HG03196 (cell line): ENCODE measurements at regions not wholly inside any gene's neighbourhood (a gene's known extent, or its start where the extent isn't known, plus 50 kb on each side); places are given as distances from the start of the nearest gene placed in this dataset.
A peak's percentile ranks its signal among the peaks of the same experiment; 100 is the strongest.

ENCODE experiments used
- ATAC-seq: cut with Tn5 transposase; IDR thresholded peaks from one replicate; pipeline ENCODE4 v1.9.1; 2021; ENCODE audit not compliant: unreplicated experiment

- ATAC-seq, result no peak
These were observed 210.0 kb upstream of the FOXD3 start for GRCh38 chr1:63112155-63112900.

- no peak for ATAC-seq
These were observed 206.8 kb upstream of the FOXD3 start for GRCh38 chr1:63115527-63115926.

- no peak for ATAC-seq
These were observed 206.4 kb upstream of the FOXD3 start for GRCh38 chr1:63116016-63116415.

GRCh38 chr1:63119575-63120155 lies 202.7 kb upstream of the FOXD3 start:
- no peak for ATAC-seq

GRCh38 chr1:63122079-63122478 lies 200.3 kb upstream of the FOXD3 start:
- no peak for ATAC-seq

- peak; percentile 79 for ATAC-seq
These were observed 197.6 kb upstream of the FOXD3 start for GRCh38 chr1:63124666-63125191.

- ATAC-seq, result no peak
These were observed 196.3 kb upstream of the FOXD3 start for GRCh38 chr1:63126104-63126503.

GRCh38 chr1:63127376-63127775 lies 195.0 kb upstream of the FOXD3 start:
- no peak for ATAC-seq

- no peak for ATAC-seq
These were observed 193.8 kb upstream of the FOXD3 start for GRCh38 chr1:63128556-63128955.

GRCh38 chr1:63129184-63129583 lies 193.2 kb upstream of the FOXD3 start:
- no peak for ATAC-seq

- ATAC-seq, result no peak
These were observed 192.5 kb upstream of the FOXD3 start for GRCh38 chr1:63129855-63130254.

GRCh38 chr1:63134501-63135173 lies 187.7 kb upstream of the FOXD3 start:
- ATAC-seq, result no peak

GRCh38 chr1:63135174-63135512 lies 187.2 kb upstream of the FOXD3 start:
- no peak for ATAC-seq

GRCh38 chr1:63135801-63136200 lies 186.6 kb upstream of the FOXD3 start:
- no peak for ATAC-seq

- no peak for ATAC-seq
These were observed 180.4 kb upstream of the FOXD3 start for GRCh38 chr1:63142001-63142400.

- no peak for ATAC-seq
These were observed 178.9 kb upstream of the FOXD3 start for GRCh38 chr1:63143482-63143881.

GRCh38 chr1:63147783-63148182 lies 174.6 kb upstream of the FOXD3 start:
- ATAC-seq, result no peak

GRCh38 chr1:63148825-63149645 lies 173.3 kb upstream of the FOXD3 start:
- no peak for ATAC-seq

- no peak for ATAC-seq
These were observed 169.8 kb upstream of the FOXD3 start for GRCh38 chr1:63152572-63152971.

- no peak for ATAC-seq
These were observed 166.9 kb upstream of the FOXD3 start for GRCh38 chr1:63155437-63155836.

GRCh38 chr1:63157085-63157484 lies 165.3 kb upstream of the FOXD3 start:
- no peak for ATAC-seq
